SJSA1 (cell line): ENCODE measurements at regions not wholly inside any gene's neighbourhood (a gene's known extent, or its start where the extent isn't known, plus 50 kb on each side); places are given as distances from the start of the nearest gene placed in this dataset.
"Not testable (repeated sequence)": the region's sequence is repeated elsewhere in the genome, so short reads cannot be mapped to it uniquely, and the experiment has no call there.

ENCODE experiments used
- DNase-seq, 2 experiments: peaks; one replicate each; pipeline ENCODE4 v3.0.0-alpha.2; 2015 to 2020; ENCODE audit warnings: low spot score in 2 of 2, low read depth in 1 of 2
- H3K27ac ChIP-seq: fragments of 250-450 bp; sonication (Bioruptor Pico); 2 replicates; pipeline ENCODE4 v1.5.1; 2020; ENCODE audit warnings: mild to moderate bottlenecking, moderate library complexity
- H3K27me3 ChIP-seq: fragments of 250-450 bp; sonication (Bioruptor Pico); replicated peaks from 2 replicates; pipeline ENCODE4 v1.5.1; 2020; ENCODE audit warnings: mild to moderate bottlenecking, moderate library complexity
- H3K36me3 ChIP-seq: fragments of 250-450 bp; sonication (Bioruptor Pico); 2 replicates; pipeline ENCODE4 v1.5.1; 2020; ENCODE audit warnings: mild to moderate bottlenecking
- H3K4me1 ChIP-seq: fragments of 250-450 bp; sonication (Bioruptor Pico); replicated peaks from 2 replicates; pipeline ENCODE4 v1.6.1; 2021; ENCODE audit warnings: mild to moderate bottlenecking
- H3K4me3 ChIP-seq: fragments of 250-450 bp; sonication (Bioruptor Pico); 2 replicates; pipeline ENCODE4 v1.5.1; 2020; ENCODE audit warnings: mild to moderate bottlenecking
- H3K9me3 ChIP-seq: fragments of 250-450 bp; sonication (Bioruptor Pico); replicated peaks from 2 replicates; pipeline ENCODE4 v1.5.1; 2020; ENCODE audit warnings: mild to moderate bottlenecking

- H3K9me3 ChIP-seq, result no peaks in the 10 kb centered on the region
- no peaks in the 10 kb centered on the region for H3K27me3 ChIP-seq
- DNase-seq, result no peak
- no peaks in the 10 kb centered on the region for H3K36me3 ChIP-seq
- no peaks in the 10 kb centered on the region for H3K4me1 ChIP-seq
- H3K27ac ChIP-seq, result no peak overlapping the region
- H3K4me3 ChIP-seq, result no peak overlapping the region
Measured at GRCh38 chr5:86507574-86507973, 110.2 kb upstream of the COX7C start.

- DNase-seq, result not testable (repeated sequence)
Measured at GRCh38 chr5:86510330-86510915, 107.3 kb upstream of the COX7C start.

GRCh38 chr5:86523718-86524117, 94.0 kb upstream of the COX7C start:
- no peak for DNase-seq
- H3K4me3 ChIP-seq, result no peak overlapping the region
- H3K9me3 ChIP-seq, result no peaks in the 10 kb centered on the region
- H3K4me1 ChIP-seq, result no peaks in the 10 kb centered on the region
- no peaks in the 10 kb centered on the region for H3K27me3 ChIP-seq
- no peak overlapping the region for H3K27ac ChIP-seq
- no peaks in the 10 kb centered on the region for H3K36me3 ChIP-seq

More at GRCh38 chr5:86510330-86510915, 107.3 kb upstream of the COX7C start:
- not testable (repeated sequence) for H3K9me3 ChIP-seq, H3K27ac ChIP-seq, H3K27me3 ChIP-seq, H3K36me3 ChIP-seq, H3K4me3 ChIP-seq, H3K4me1 ChIP-seq

- Histone ChIP-seq H3K36me3 (no peaks in the 10 kb centered on the region), H3K27me3 (no peaks in the 10 kb centered on the region), H3K9me3 (no peaks in the 10 kb centered on the region), H3K4me1 (no peaks in the 10 kb centered on the region), H3K27ac (no peak overlapping the region), H3K4me3 (no peak overlapping the region)
- DNase-seq, result no peak
Measured at GRCh38 chr5:86525622-86526021, 92.1 kb upstream of the COX7C start.

- Histone ChIP-seq H3K27ac (no peak overlapping the region), H3K9me3 (no peaks in the 10 kb centered on the region), H3K4me3 (no peak overlapping the region), H3K27me3 (no peaks in the 10 kb centered on the region), H3K4me1 (no peaks in the 10 kb centered on the region), H3K36me3 (no peaks in the 10 kb centered on the region)
- DNase-seq, result no peak
Measured at GRCh38 chr5:86526811-86527348, 90.9 kb upstream of the COX7C start.

GRCh38 chr5:86532429-86532828, 85.3 kb upstream of the COX7C start:
- no peak for DNase-seq
- H3K36me3 ChIP-seq, result no peaks in the 10 kb centered on the region
- no peaks in the 10 kb centered on the region for H3K9me3 ChIP-seq
- H3K27me3 ChIP-seq, result no peaks in the 10 kb centered on the region
- H3K27ac ChIP-seq, result no peak overlapping the region
- no peaks in the 10 kb centered on the region for H3K4me1 ChIP-seq
- no peak overlapping the region for H3K4me3 ChIP-seq

GRCh38 chr5:86536396-86536795, 81.3 kb upstream of the COX7C start:
- H3K4me1 ChIP-seq, result no peaks in the 10 kb centered on the region
- H3K9me3 ChIP-seq, result no peaks in the 10 kb centered on the region
- DNase-seq, result no peak
- no peak overlapping the region for H3K4me3 ChIP-seq
- H3K27me3 ChIP-seq, result no peaks in the 10 kb centered on the region
- H3K36me3 ChIP-seq, result no peaks in the 10 kb centered on the region
- H3K27ac ChIP-seq, result no peak overlapping the region

GRCh38 chr5:86542532-86542931, 75.2 kb upstream of the COX7C start:
- no peaks in the 10 kb centered on the region for H3K36me3 ChIP-seq
- no peak overlapping the region for H3K27ac ChIP-seq
- H3K4me1 ChIP-seq, result no peaks in the 10 kb centered on the region
- H3K4me3 ChIP-seq, result no peak overlapping the region
- no peak for DNase-seq
- H3K27me3 ChIP-seq, result no peaks in the 10 kb centered on the region
- no peaks in the 10 kb centered on the region for H3K9me3 ChIP-seq

- Histone ChIP-seq H3K27me3 (no peaks in the 10 kb centered on the region), H3K27ac (no peak overlapping the region), H3K4me3 (no peak overlapping the region), H3K4me1 (no peaks in the 10 kb centered on the region), H3K36me3 (no peaks in the 10 kb centered on the region), H3K9me3 (no peaks in the 10 kb centered on the region)
- no peak for DNase-seq
Measured at GRCh38 chr5:86546044-86546443, 71.7 kb upstream of the COX7C start.

- DNase-seq, result no peak
- no peak overlapping the region for H3K4me3 ChIP-seq
- no peak overlapping the region for H3K27ac ChIP-seq
- H3K27me3 ChIP-seq, result peaks cover 4% of the 10 kb centered on the region; the same call in 1 of the 2 replicates
- H3K36me3 ChIP-seq, result no peaks in the 10 kb centered on the region
- H3K4me1 ChIP-seq, result no peaks in the 10 kb centered on the region
- H3K9me3 ChIP-seq, result no peaks in the 10 kb centered on the region
Measured at GRCh38 chr5:86546582-86546981, 71.2 kb upstream of the COX7C start.

- H3K27me3 ChIP-seq, result peaks cover 6% of the 10 kb centered on the region; the same call in 1 of the 2 replicates
- H3K4me3 ChIP-seq, result no peak overlapping the region
- no peaks in the 10 kb centered on the region for H3K9me3 ChIP-seq
- DNase-seq, result no peak
- H3K27ac ChIP-seq, result no peak overlapping the region
- H3K4me1 ChIP-seq, result no peaks in the 10 kb centered on the region
- H3K36me3 ChIP-seq, result no peaks in the 10 kb centered on the region
Measured at GRCh38 chr5:86554638-86555037, 63.1 kb upstream of the COX7C start.

GRCh38 chr5:86557920-86558319, 59.8 kb upstream of the COX7C start:
- Histone ChIP-seq H3K9me3 (no peaks in the 10 kb centered on the region), H3K4me3 (no peak overlapping the region), H3K36me3 (no peaks in the 10 kb centered on the region), H3K4me1 (no peaks in the 10 kb centered on the region), H3K27me3 (no peaks in the 10 kb centered on the region), H3K27ac (no peak overlapping the region)
- no peak for DNase-seq

GRCh38 chr5:86565197-86565789, 52.4 kb upstream of the COX7C start:
- H3K4me3 ChIP-seq, result no peak overlapping the region

GRCh38 chr5:86566030-86566429, 51.7 kb upstream of the COX7C start:
- not testable (repeated sequence) for DNase-seq, H3K4me3 ChIP-seq, H3K36me3 ChIP-seq, H3K27me3 ChIP-seq, H3K9me3 ChIP-seq, H3K27ac ChIP-seq, H3K4me1 ChIP-seq

More at GRCh38 chr5:86565197-86565789, 52.4 kb upstream of the COX7C start:
- Histone ChIP-seq H3K27me3 (no peaks in the 10 kb centered on the region), H3K27ac (no peak overlapping the region), H3K9me3 (no peaks in the 10 kb centered on the region), H3K36me3 (no peaks in the 10 kb centered on the region), H3K4me1 (no peaks in the 10 kb centered on the region)
- no peak for DNase-seq
